ENCODE measurements at regions not wholly inside any gene's neighbourhood (a gene's known extent, or its start where the extent isn't known, plus 50 kb on each side); places are given as distances from the start of the nearest gene placed in this dataset.

DNA sequence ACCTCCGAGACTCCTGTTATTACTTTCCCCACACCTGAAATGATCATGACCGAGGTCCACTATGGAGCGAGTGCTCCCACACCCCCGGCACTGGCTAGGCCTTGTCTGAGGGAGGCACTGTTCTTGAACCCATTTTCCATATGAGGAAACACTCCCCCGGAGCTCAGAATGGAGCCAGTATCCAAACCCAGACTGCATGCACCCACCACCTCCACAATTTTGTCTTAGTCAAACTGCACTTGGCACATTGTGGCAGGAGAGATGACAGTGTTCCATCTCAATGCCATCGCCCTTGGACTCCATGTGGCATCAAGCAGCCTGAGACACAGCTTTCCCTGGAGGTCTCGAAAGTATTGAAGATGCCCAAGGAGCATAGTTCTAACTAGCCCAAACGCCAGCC is 154.1 kb downstream of the NUP210 start:
- Mint-ChIP-seq H3K4me3 (no peak overlapping the region), H3K4me1 (peaks cover 7% of the 10 kb centered on the region), H3K9me3 (no peaks in the 10 kb centered on the region), H3K27me3 (peaks cover 2% of the 10 kb centered on the region), H3K36me3 (ENCODE audit: low read depth) (no peaks in the 10 kb centered on the region), H3K27ac (no peak overlapping the region)
- DNase-seq, result no peak
- ChIA-PET POLR2A (no interaction called here), CTCF (interaction anchor here (0.6 to 0.9 kb wide), 3 partner anchors 110 to 221 kb away, joined by 3 to 4 read pairs (median 3); no protein-coding TSS in a partner anchor)

DNA sequence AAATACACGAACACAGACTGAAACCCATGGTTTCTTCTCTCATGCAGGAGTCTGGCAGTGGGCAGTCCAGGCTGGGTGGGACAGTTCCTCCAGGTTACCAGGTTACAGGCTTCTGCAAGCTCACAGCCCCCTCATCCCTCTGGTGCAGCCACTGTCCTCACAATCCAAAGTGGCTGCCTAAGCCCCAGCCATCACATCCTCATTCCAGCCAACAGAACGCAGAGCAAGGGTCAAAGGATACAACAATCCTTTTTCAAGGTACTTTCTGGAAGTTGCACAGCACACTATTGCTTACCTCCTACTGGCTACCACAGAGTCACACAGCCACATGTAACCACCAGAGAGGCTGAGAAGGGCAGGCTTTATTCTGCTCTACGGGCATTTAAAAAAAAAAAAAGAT is 154.6 kb downstream of the NUP210 start:
- no peaks in the 10 kb centered on the region for H3K27me3 Mint-ChIP-seq
- H3K27ac Mint-ChIP-seq, result no peak overlapping the region
- POLR2A ChIA-PET, result no interaction called here
- DNase-seq, result no peak
- no peaks in the 10 kb centered on the region for H3K9me3 Mint-ChIP-seq
- H3K4me3 Mint-ChIP-seq, result no peak overlapping the region
- H3K36me3 Mint-ChIP-seq (ENCODE audit: low read depth), result no peaks in the 10 kb centered on the region
- CTCF ChIA-PET, result interaction anchor here (0.6 to 0.9 kb wide), 3 partner anchors 110 to 221 kb away, joined by 3 to 4 read pairs (median 3); no protein-coding TSS in a partner anchor
- peaks cover 7% of the 10 kb centered on the region for H3K4me1 Mint-ChIP-seq

DNA sequence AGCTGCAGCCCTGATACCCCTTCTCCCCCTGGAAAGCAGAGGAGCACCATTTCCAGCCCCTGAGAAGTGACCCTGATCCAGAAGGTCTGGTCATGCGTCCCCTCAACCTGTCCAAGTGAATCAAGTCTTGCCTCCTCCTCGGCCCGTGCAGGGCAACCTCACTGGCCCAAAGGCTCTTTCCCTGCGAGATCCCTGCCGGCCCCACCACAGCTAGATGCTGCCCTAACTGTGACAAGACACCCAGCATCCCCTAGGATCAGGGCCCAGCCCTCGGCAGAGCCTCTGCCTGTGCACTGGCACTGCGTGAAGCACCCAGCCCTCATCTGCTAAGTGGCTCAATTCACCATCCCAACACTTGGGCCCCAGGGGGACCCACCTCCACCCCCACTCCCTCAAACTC is 155.1 kb downstream of the NUP210 start:
- Mint-ChIP-seq H3K4me3 (no peak overlapping the region), H3K36me3 (ENCODE audit: low read depth) (no peaks in the 10 kb centered on the region), H3K4me1 (peaks cover 7% of the 10 kb centered on the region), H3K9me3 (no peaks in the 10 kb centered on the region), H3K27ac (no peak overlapping the region), H3K27me3 (no peaks in the 10 kb centered on the region)
- DNase-seq, result no peak
- CTCF ChIA-PET, result no interaction called here
- POLR2A ChIA-PET, result no interaction called here

DNA sequence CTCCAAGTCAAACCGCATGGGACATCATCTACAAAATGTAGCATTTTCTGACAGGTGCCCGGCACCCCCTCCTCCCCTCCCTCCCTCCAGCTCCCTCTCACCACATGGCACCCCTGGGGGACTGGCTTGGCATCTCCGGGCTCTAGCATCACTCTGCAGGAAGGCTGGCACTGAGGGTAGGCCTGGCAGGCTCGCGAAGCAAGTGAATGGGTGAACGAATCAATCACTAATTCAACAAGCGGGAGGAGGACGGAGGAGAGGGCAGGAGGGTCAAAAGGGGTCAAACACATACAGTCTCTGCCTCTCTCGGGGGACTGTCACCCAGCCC is 155.7 kb downstream of the NUP210 start:
- H3K27ac Mint-ChIP-seq, result no peak overlapping the region
- DNase-seq, result no peak
- ChIA-PET CTCF (no interaction called here), POLR2A (no interaction called here)
- H3K4me3 Mint-ChIP-seq, result no peak overlapping the region
- H3K4me1 Mint-ChIP-seq, result peaks cover 7% of the 10 kb centered on the region
- no peaks in the 10 kb centered on the region for H3K36me3 Mint-ChIP-seq (ENCODE audit: low read depth)
- no peaks in the 10 kb centered on the region for H3K27me3 Mint-ChIP-seq
- no peaks in the 10 kb centered on the region for H3K9me3 Mint-ChIP-seq

DNA sequence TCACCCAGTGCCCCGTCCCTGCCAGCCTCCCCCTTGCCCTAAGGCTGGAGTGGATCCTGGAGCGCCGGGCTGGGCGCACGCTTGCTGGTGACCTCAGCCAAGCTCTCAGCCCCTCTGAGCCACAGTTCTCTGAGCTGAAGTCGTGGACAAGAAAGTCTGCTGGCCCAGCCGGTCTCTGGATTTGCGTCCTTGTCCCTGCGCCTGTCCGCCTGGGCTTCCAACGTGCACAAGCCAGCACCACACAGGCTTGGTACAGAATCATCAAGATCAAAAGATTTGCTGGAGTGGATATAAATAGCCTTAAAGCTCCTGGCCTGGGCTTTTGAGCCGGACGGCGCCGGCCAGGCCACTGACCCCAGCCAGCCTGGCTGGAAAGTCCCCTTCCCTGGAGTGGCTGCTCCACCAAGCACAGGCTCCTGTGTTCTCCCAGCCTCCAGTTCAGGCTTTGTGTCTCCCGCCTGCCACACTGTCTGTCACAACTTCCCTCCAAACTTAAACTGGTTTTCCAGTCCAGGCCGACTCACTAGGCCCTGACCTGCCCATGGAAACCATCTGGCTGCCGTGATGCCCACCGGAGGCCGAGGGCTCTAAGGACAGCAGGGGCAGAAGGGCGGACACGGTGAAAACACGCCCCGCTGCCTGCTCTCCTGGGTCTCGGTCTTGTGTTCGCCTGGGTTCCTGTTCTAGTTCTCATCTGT is 156.2 kb downstream of the NUP210 start:
- Mint-ChIP-seq H3K27ac (no peak overlapping the region), H3K9me3 (no peaks in the 10 kb centered on the region), H3K36me3 (ENCODE audit: low read depth) (no peaks in the 10 kb centered on the region), H3K4me1 (peaks cover 7% of the 10 kb centered on the region), H3K27me3 (peaks cover 1% of the 10 kb centered on the region), H3K4me3 (no peak overlapping the region)
- CTCF ChIA-PET, result no interaction called here
- POLR2A ChIA-PET, result no interaction called here
- DNase-seq, result no peak

DNA sequence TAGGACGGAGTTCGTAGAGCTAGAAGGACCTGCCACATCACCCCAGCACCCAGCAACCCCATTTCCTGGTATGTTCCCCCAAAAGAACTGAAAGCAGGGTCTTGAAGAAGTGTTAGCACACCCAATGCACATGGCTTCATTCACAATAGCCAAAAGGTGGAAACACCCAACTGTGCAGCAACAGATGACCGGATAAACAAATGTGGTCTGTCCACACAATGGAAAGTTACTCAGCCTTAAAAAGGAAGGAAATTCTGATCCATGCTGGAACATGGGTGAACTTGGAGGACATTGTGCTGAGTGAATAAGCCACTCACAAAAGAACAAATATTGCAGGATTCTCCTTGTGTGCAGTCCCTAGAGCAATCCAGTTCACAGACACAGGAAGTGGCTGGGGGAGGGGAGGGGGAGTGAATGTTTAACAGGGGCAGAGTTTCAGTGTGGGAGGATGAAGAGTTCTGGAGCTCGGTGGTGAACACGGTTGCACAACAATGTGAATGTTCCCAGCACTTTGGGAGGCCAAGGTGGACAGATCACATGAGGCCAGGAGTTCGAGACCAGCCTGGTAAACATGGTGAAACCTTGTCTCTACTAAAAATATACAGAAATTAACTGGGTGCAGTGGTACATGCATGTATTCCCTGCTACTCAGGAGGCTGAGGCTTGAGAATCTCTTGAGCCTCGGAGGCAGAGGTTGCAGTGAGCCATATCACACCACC is 157.5 kb downstream of the NUP210 start:
- Mint-ChIP-seq H3K36me3 (ENCODE audit: low read depth) (no peaks in the 10 kb centered on the region), H3K4me3 (no peak overlapping the region), H3K27me3 (peaks cover 2% of the 10 kb centered on the region), H3K4me1 (peaks cover 7% of the 10 kb centered on the region), H3K9me3 (no peaks in the 10 kb centered on the region), H3K27ac (no peak overlapping the region)
- CTCF ChIA-PET, result no interaction called here
- POLR2A ChIA-PET, result no interaction called here
- no peak for DNase-seq

DNA sequence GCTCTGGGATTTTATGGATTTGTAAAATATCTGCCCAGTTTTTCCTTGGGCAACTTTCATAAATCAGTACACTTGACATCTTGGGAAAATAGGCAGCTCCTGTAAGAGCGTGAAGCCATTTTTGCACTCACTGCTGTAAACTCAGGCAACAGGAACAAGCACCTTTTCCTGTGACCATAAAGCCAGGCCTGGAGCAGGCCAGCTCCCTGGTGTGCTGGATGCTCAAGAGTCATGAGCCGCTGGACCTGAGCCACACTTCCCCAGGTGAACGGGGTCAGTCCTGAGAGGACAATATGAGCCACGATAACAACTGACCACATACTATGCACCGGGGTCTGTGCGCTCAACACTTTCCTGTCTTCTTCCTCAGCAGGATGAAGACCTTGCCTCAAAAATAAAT is 158.2 kb downstream of the NUP210 start:
- H3K4me3 Mint-ChIP-seq, result no peak overlapping the region
- ChIA-PET CTCF (interaction anchor here (0.8 kb wide), 1 partner anchor 9 kb away, joined by 3 read pairs; no protein-coding TSS in a partner anchor), POLR2A (no interaction called here)
- DNase-seq, result no peak
- H3K27me3 Mint-ChIP-seq, result peaks cover 2% of the 10 kb centered on the region
- no peaks in the 10 kb centered on the region for H3K9me3 Mint-ChIP-seq
- no peaks in the 10 kb centered on the region for H3K36me3 Mint-ChIP-seq (ENCODE audit: low read depth)
- no peak overlapping the region for H3K27ac Mint-ChIP-seq
- H3K4me1 Mint-ChIP-seq, result peaks cover 7% of the 10 kb centered on the region

DNA sequence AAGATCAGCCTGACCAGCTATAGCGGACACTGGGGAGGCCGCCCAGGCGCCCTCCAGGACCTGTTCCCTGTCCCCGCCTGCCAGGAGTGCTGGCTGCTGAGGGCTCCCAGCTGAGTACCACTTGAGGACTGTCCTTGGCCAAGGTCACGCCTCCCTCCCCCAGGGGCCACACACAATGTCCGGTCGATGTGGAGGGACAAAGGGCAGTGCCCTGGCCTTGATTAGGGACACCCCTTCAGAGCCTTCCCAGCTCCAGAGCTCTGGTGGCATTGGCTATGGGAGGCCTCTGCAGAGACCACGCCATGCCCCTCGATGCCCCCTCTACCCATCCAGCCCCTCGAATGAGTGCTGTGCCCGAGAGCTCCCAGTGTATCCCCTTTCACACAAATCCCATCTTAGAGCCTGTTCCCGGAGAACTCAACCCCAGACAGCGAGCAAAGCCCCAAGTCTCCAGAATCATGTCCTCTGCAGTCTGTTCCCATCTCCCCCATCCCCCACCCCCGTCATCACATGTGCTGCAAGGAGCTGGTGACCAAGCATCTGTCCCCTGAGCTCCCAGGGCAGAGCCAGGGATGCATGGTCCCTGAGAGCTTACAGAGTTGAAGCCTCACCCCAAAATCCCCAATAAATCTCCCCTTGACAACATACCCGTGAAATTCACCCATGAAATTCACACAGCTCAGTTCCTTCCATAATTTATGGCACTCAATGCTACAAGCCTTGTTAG is 158.9 kb downstream of the NUP210 start:
- POLR2A ChIA-PET, result no interaction called here
- Mint-ChIP-seq H3K27me3 (peaks cover 2% of the 10 kb centered on the region), H3K36me3 (ENCODE audit: low read depth) (no peaks in the 10 kb centered on the region)

DNA sequence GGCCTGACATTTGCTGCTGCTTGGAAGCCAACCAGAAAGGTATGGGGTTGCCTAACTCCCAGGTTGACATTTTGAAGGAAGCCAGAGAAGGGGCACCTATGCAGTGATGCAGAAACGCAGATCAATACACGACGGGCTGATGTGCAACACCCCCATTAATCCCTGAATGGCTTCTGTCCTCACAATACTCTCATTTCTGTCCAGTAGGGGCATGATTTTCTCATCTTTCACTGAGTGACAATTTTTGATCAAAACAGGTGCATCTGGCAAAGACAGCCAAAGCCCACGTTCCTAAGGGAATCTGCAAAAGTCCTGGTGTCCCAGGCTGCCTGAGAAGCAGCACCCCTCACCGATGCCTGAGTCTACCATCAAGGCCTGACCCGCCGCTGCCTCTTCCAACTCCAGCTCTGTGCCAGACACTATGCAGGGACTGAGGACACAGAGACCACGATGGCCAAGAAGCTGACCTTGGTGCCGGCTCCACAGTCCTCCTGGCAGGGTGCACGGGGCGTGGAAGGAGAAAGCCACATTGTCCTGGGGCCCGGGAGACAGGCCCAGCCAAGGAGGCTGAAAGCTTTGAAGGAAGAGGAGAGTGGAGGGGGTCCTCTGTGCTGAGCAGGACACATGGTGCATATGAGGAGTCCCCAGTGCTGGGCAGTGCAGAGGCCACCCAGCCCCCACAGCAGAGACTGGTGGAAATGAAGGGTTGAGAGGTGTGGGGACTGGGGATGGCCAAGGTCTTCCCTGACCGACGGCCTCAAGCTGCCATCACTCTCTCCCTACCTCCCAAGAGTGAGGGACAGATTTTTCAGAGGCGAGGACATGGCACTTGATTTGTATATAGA is 159.6 kb downstream of the NUP210 start:
- Mint-ChIP-seq H3K27me3 (peaks cover 2% of the 10 kb centered on the region), H3K9me3 (no peaks in the 10 kb centered on the region), H3K27ac (no peak overlapping the region), H3K4me3 (no peak overlapping the region), H3K36me3 (ENCODE audit: low read depth) (no peaks in the 10 kb centered on the region), H3K4me1 (peaks cover 7% of the 10 kb centered on the region)
- ChIA-PET CTCF (no interaction called here), POLR2A (no interaction called here)
- DNase-seq, result no peak

More for the DNA sequence above, 158.9 kb downstream of the NUP210 start:
- no peak for DNase-seq
- Mint-ChIP-seq H3K4me1 (peaks cover 7% of the 10 kb centered on the region), H3K9me3 (no peaks in the 10 kb centered on the region), H3K4me3 (no peak overlapping the region), H3K27ac (no peak overlapping the region)
- CTCF ChIA-PET, result interaction anchor here (0.8 kb wide), 1 partner anchor 10 kb away, joined by 3 read pairs; no protein-coding TSS in a partner anchor

DNA sequence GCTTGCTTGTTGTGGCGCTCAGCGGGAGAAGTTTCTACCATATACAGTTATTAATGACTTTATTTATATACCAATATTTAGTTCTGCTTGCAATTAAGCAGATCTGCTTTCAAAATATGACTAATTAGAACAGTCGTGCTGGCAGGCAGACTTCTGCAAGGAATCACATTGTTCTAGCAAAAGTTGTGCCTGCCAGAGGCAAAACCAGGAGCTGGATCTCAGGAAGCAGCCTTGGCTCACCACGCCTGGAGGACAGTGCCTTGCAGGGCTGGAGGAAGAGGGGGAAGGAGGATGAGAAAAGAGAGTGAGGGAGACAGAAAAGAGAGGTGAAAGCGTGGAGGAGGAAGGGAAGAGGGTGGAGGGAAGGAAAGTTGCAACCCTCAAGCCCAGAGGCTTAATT is 160.3 kb downstream of the NUP210 start:
- H3K4me1 Mint-ChIP-seq, result peaks cover 7% of the 10 kb centered on the region
- H3K4me3 Mint-ChIP-seq, result no peak overlapping the region
- DNase-seq, result no peak
- no peaks in the 10 kb centered on the region for H3K9me3 Mint-ChIP-seq
- no peaks in the 10 kb centered on the region for H3K36me3 Mint-ChIP-seq (ENCODE audit: low read depth)
- peaks cover 2% of the 10 kb centered on the region for H3K27me3 Mint-ChIP-seq
- CTCF ChIA-PET, result no interaction called here
- POLR2A ChIA-PET, result no interaction called here
- H3K27ac Mint-ChIP-seq, result no peak overlapping the region

DNA sequence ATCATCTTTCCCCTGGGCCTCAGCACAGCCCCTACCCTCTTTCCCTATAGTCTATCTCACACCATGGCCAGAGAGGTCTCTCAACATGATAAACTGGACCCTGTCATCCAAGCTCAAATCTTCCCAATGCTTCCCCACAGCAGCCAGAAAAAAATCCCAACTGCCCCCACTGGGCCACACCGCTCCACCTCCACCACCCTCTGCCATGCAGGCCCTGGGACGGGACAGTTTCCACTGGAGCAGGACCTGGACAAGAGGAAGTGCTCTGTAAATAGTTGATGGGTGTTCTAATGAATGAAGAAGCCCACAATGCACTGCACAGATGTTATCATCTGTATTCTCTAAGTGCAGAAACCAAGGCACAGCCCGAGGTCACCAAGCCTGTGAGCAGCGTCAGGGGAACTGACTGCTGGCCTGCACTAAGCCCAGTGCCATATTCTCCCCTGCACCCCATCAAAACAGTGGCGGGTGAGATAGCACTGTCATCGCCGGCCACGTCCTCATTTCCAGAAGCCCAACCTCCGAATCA is 161.1 kb downstream of the NUP210 start:
- Mint-ChIP-seq H3K4me3 (no peak overlapping the region), H3K27me3 (peaks cover 2% of the 10 kb centered on the region), H3K36me3 (ENCODE audit: low read depth) (no peaks in the 10 kb centered on the region), H3K9me3 (no peaks in the 10 kb centered on the region), H3K4me1 (peaks cover 7% of the 10 kb centered on the region), H3K27ac (peak overlapping the region; percentile 69)
- CTCF ChIA-PET, result no interaction called here
- no peak for DNase-seq
- POLR2A ChIA-PET, result no interaction called here

DNA sequence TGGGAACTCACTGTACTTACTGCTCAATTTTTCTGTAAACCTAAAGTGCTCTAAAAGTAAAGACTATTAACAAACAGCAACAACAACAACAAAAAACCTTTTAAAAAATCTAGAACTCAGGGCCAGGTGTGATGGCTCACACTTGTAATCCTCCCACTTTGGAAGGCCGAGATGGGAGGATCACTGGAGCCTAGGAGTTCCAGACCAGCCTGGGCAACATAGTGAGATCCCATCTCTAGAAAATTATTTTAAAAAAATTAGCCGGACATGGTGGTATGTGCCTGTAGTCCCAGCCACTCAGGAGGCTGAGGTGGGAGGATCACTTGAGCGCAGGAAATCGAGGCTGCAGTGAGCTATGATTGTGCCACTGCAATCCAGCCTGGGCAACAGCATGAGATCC is 161.8 kb downstream of the NUP210 start:
- ChIA-PET POLR2A (no interaction called here), CTCF (interaction anchor here (1.6 kb wide), 1 partner anchor 20 kb away, joined by 5 read pairs; no protein-coding TSS in a partner anchor)
- H3K4me1 Mint-ChIP-seq, result peaks cover 7% of the 10 kb centered on the region
- DNase-seq, result no peak
- peaks cover 2% of the 10 kb centered on the region for H3K27me3 Mint-ChIP-seq
- no peak overlapping the region for H3K27ac Mint-ChIP-seq
- no peak overlapping the region for H3K4me3 Mint-ChIP-seq
- no peaks in the 10 kb centered on the region for H3K36me3 Mint-ChIP-seq (ENCODE audit: low read depth)
- H3K9me3 Mint-ChIP-seq, result no peaks in the 10 kb centered on the region

All from activated CD4-positive, alpha-beta T cell treated with anti-CD3 and anti-CD28 coated beads, Interleukin-2, amount 10 ng/mL, durations not matched to agents 7 days and 5 days (primary cell).